Bronchial epithelial cell (primary cell): ENCODE measurements at regions not wholly inside any gene's neighbourhood (a gene's known extent, or its start where the extent isn't known, plus 50 kb on each side); places are given as distances from the start of the nearest gene placed in this dataset.
"Not testable (repeated sequence)": the region's sequence is repeated elsewhere in the genome, so short reads cannot be mapped to it uniquely, and the experiment has no call there.

Experiments
- DNase-seq: peaks from one replicate; pipeline ENCODE4 v3.0.0-alpha.2; 2010; ENCODE audit warnings: low read depth
- FAIRE-seq: peaks from 2 replicates; lab custom pipeline; 2011; peaks lifted over from hg19 to GRCh38; lab: Jason Lieb, UNC
- H3K27me3 ChIP-seq: 2 replicates; pipeline ENCODE4 v1.5.1; 2011; ENCODE audit warnings: low read length; ENCODE audit not compliant: control insufficient read depth, insufficient read depth
- H3K36me3 ChIP-seq: 2 replicates; pipeline ENCODE4 v1.5.1; 2011; ENCODE audit warnings: low read length; ENCODE audit not compliant: control insufficient read depth, insufficient read depth
- H3K4me3 ChIP-seq: 2 replicates; pipeline ENCODE4 v1.5.1; 2011; ENCODE audit warnings: mild to moderate bottlenecking, low read depth, low read length, control low read depth
- CTCF ChIP-seq: IDR thresholded peaks from 2 replicates; pipeline ENCODE4 v1.5.1; 2011; ENCODE audit warnings: mild to moderate bottlenecking, moderate library complexity, low read length, control low read depth, inconsistent platforms; ENCODE audit not compliant: insufficient read depth, severe bottlenecking

GRCh38 chrY:26638063-26638462 lies 1016.1 kb downstream of the CDY1 start:
- no peak for TF ChIP-seq CTCF
- DNase-seq: no peak
- Histone ChIP-seq H3K36me3 (no peaks in the 10 kb centered on the region), H3K4me3 (no peak overlapping the region), H3K27me3 (no peaks in the 10 kb centered on the region)
- FAIRE-seq: no peak

GRCh38 chrY:26645856-26646255 lies 1023.9 kb downstream of the CDY1 start:
- not testable (repeated sequence) for H3K27me3 ChIP-seq, H3K36me3 ChIP-seq, DNase-seq, H3K4me3 ChIP-seq, FAIRE-seq

- DNase-seq, FAIRE-seq, H3K4me3 ChIP-seq: not testable (repeated sequence)
Observed at GRCh38 chrY:26648240-26648639, 1026.3 kb downstream of the CDY1 start.

GRCh38 chrY:26664245-26664644 lies 1042.3 kb downstream of the CDY1 start:
- H3K4me3 ChIP-seq, H3K27me3 ChIP-seq, FAIRE-seq, H3K36me3 ChIP-seq, DNase-seq: not testable (repeated sequence)

More at GRCh38 chrY:26648240-26648639, 1026.3 kb downstream of the CDY1 start:
- not testable (repeated sequence) for H3K27me3 ChIP-seq, H3K36me3 ChIP-seq

- not testable (repeated sequence) for H3K27me3 ChIP-seq, DNase-seq, H3K4me3 ChIP-seq, H3K36me3 ChIP-seq, FAIRE-seq
Observed at GRCh38 chrY:26666691-26667090, 1044.8 kb downstream of the CDY1 start.

GRCh38 chrY:26669243-26669642 lies 1047.3 kb downstream of the CDY1 start:
- DNase-seq, H3K27me3 ChIP-seq, H3K36me3 ChIP-seq, FAIRE-seq, H3K4me3 ChIP-seq: not testable (repeated sequence)

- not testable (repeated sequence) for H3K27me3 ChIP-seq, FAIRE-seq, H3K4me3 ChIP-seq, H3K36me3 ChIP-seq
- DNase-seq: peak; percentile 28
Observed at GRCh38 chrY:26670360-26670871, 1048.5 kb downstream of the CDY1 start.

- H3K27me3 ChIP-seq, H3K36me3 ChIP-seq, FAIRE-seq, H3K4me3 ChIP-seq: not testable (repeated sequence)
- peak; percentile 44 for DNase-seq
Observed at GRCh38 chrY:26670881-26671879, 1049.3 kb downstream of the CDY1 start.
